Naive B cell (primary cell): ENCODE measurements at regions not wholly inside any gene's neighbourhood (a gene's known extent, or its start where the extent isn't known, plus 50 kb on each side); places are given as distances from the start of the nearest gene placed in this dataset.
"Not testable (repeated sequence)": the region's sequence is repeated elsewhere in the genome, so short reads cannot be mapped to it uniquely, and the experiment has no call there.

Experiments
- ATAC-seq, 2 donors: fragments of 150-1000 bp; cut with Tn5 transposase; 2 replicates each; pipeline ENCODE4 v1.10.0; 2021; ENCODE audit warnings: low read depth in 2 of 2, mild to moderate bottlenecking in 2 of 2, moderate library complexity in 2 of 2
- DNase-seq: peaks from one replicate; pipeline ENCODE4 v3.0.0; 2022
- H3K27ac Mint-ChIP-seq, 6 donors: one replicate each; pipeline ENCODE4 v1.8.0; 2020 to 2022; ENCODE audit warnings: mild to moderate bottlenecking in 6 of 6, mixed read lengths in 6 of 6, moderate library complexity in 5 of 6, inconsistent platforms in 2 of 6
- H3K27me3 Mint-ChIP-seq, 3 donors: one replicate each; pipeline ENCODE4 v1.8.0; 2021 to 2022; ENCODE audit warnings: mixed read lengths in 3 of 3, mild to moderate bottlenecking in 1 of 3
- H3K36me3 Mint-ChIP-seq, 2 donors: one replicate each; pipeline ENCODE4 v1.8.0; 2020 to 2022; ENCODE audit warnings: mixed read lengths in 2 of 2, inconsistent platforms in 1 of 2, mild to moderate bottlenecking in 1 of 2
- H3K4me1 Mint-ChIP-seq, 3 donors: one replicate each; pipeline ENCODE4 v1.8.0; 2020 to 2022; ENCODE audit warnings: mixed read lengths in 3 of 3, inconsistent platforms in 1 of 3, mild to moderate bottlenecking in 1 of 3, moderate library complexity in 1 of 3
- H3K4me3 Mint-ChIP-seq, 8 donors: one replicate each; pipeline ENCODE4 v1.8.0; 2020 to 2022; ENCODE audit warnings: mild to moderate bottlenecking in 8 of 8, mixed read lengths in 8 of 8, moderate library complexity in 8 of 8, inconsistent platforms in 2 of 8
- H3K9me3 Mint-ChIP-seq, 7 donors: one replicate each; pipeline ENCODE4 v1.8.0; 2020 to 2022; ENCODE audit warnings: mixed read lengths in 7 of 7, mild to moderate bottlenecking in 5 of 7, inconsistent platforms in 2 of 7, moderate library complexity in 1 of 7

GRCh38 chrY:4035801-4036511 is 457.1 kb downstream of the TGIF2LY start:
- H3K27me3 Mint-ChIP-seq, H3K9me3 Mint-ChIP-seq, DNase-seq, H3K27ac Mint-ChIP-seq, H3K4me1 Mint-ChIP-seq, H3K36me3 Mint-ChIP-seq: not testable (repeated sequence)
- peak in 1 of 2 donors; percentile 28 for ATAC-seq
- H3K4me3 Mint-ChIP-seq, result peak overlapping the region in 2 of 8 donors; percentile 16 to 38
